Cardiac fibroblast (primary cell): ENCODE measurements at regions not wholly inside any gene's neighbourhood (a gene's known extent, or its start where the extent isn't known, plus 50 kb on each side); places are given as distances from the start of the nearest gene placed in this dataset.

Experiments used
- DNase-seq, 2 donors: peaks; one replicate each; pipeline versions ENCODE4 v3.0.0 to v3.0.0-alpha.2; 2010; ENCODE audit warnings: low read depth in 2 of 2
- H3K4me3 ChIP-seq, 2 donors: replicated peaks in 1 of 2; 1 replicate in 1 of 2; 2 replicates in 1 of 2; pipeline ENCODE4 v1.5.1; 2011; ENCODE audit warnings: low read depth in 2 of 2, low read length in 2 of 2, mild to moderate bottlenecking in 2 of 2, moderate library complexity in 1 of 2
- CTCF ChIP-seq: IDR thresholded peaks from one replicate; pipeline ENCODE4 v1.5.1; 2011; ENCODE audit warnings: low read depth, mild to moderate bottlenecking, low read length, inconsistent platforms

DNA sequence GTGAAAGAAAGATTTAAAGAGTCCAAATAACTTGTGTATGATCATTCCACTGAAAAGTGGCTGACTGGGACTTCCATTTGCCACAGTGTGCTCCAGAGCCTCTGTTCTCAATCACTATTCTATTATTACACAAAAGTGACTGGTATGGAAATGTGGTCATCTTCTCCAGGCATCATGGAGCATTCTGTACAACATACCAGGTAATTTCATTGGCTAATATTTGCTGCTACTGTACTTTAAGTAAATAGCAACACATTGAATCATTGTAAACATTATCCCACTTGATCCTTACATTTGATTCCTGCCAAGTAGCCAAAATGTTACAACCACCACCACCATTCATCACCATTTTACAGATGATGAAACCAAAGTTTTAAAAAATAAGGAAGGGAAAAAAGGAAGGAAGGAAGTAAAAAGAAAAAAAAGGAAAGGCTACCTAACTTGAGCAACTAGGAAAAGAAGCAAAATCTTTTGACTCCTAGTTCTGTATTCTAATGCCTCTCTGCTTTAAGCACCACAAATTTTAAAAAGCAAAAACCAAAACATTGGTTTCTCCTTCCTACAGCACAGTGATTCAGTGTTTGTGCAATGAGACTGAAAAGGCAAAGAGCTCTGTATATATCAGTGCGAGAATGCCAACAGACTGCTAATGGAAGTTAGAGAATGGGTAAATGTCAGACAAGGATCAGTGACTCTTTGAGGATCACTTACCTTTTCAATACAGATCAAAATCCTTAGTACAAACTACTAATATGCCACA is 361.4 kb upstream of the PTBP2 start:
- TF ChIP-seq CTCF, result no peak
- DNase-seq, result peak; percentile 23 to 50
- H3K4me3 ChIP-seq, result no peak overlapping the region

- H3K4me3 ChIP-seq, result no peak overlapping the region
- no peak for TF ChIP-seq CTCF
- DNase-seq, result no peak
Measured at GRCh38 chr1:96361271-96361856, 360.2 kb upstream of the PTBP2 start.

DNA sequence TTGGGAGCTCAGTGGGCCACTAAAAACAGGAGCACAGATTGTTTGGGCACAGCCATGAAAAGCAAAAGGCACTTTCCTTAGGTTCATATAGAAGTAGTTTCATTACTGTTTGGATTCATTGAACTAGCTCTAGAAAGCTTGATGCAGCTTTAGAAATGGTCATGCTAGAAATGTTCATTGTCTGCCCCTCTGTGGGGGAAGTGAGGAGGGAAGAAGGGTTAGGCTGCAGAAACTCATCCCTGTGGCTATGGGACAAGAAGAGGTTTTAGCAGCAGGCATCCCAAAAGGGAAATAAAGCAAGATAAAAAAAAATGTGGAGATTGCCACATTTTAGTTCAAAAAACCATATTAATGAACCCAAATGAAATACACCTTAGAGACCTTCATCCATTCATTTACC is 359.6 kb upstream of the PTBP2 start:
- no peak for TF ChIP-seq CTCF
- peak in 1 of 2 donors; percentile 38 for DNase-seq
- no peak overlapping the region for H3K4me3 ChIP-seq

DNA sequence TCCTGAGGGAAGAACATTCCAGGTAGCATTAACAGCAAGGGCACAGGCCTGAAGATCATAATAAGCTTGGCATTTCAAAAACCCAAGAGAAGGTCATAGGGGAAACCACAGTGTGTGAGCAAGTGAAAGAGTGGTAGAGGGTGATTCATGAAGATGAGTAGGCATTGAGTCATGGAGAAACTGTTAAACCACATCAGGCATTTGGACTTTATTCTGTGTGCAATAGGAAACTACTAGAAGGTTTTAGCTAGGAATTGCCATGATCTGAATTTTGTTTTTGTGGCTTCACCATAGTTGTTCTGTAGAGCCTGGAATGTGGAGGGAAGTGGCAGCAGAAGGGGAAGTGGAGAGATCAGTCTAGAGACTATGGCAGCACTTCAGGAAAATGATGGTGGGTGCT is 359.0 kb upstream of the PTBP2 start:
- no peak overlapping the region for H3K4me3 ChIP-seq
- peak; percentile 93 to 98 for DNase-seq

DNA sequence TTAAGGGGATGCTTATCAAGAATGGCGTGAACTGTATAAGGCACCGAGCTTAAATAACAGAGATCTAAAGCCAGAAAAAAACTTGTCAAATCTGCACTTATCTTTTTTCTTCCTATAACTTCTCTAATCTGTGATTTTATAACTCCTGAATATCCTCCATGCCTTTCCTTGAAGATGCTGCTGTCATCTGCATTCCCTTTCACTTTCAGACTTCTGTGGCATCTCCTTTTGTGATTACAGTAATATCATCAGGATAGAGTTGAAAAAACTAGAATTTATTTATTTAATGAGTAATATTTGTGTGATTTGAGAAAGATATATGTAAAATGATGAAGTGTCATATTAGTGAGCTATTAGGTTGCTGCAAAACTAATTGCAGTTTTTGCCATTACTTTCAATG is 357.8 kb upstream of the PTBP2 start:
- no peak overlapping the region for H3K4me3 ChIP-seq
- no peak for TF ChIP-seq CTCF
- DNase-seq, result peak in 1 of 2 donors; percentile 23

More for the DNA sequence above, 359.0 kb upstream of the PTBP2 start:
- no peak for TF ChIP-seq CTCF

DNA sequence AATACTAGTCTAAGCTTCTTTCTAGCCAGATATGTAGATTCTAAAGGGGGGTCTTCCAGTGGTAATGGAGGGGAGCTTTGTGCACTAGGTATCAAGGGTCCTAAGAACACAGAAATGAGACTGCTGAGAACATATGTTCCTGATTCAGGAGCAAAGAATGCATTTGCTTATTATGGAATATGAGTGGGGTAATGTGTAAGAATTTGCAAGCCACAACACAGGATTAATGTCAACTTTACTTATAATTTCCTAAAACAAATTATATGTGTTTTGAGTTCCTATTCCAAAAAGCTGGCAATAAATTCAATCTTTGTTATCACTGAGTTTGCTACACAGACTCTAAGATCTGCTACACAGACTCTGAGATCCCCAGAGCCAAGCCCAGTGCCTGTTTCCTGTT is 357.0 kb upstream of the PTBP2 start:
- no peak for TF ChIP-seq CTCF
- peak; percentile 22 to 49 for DNase-seq
- H3K4me3 ChIP-seq, result no peak overlapping the region
